SJSA1 (cell line): ENCODE measurements at regions not wholly inside any gene's neighbourhood (a gene's known extent, or its start where the extent isn't known, plus 50 kb on each side); places are given as distances from the start of the nearest gene placed in this dataset.
"Not testable (repeated sequence)": the region's sequence is repeated elsewhere in the genome, so short reads cannot be mapped to it uniquely, and the experiment has no call there.

Source experiments
- DNase-seq, 2 experiments: peaks; one replicate each; pipeline ENCODE4 v3.0.0-alpha.2; 2015 to 2020; ENCODE audit warnings: low spot score in 2 of 2, low read depth in 1 of 2
- H3K27ac ChIP-seq: fragments of 250-450 bp; sonication (Bioruptor Pico); 2 replicates; pipeline ENCODE4 v1.5.1; 2020; ENCODE audit warnings: mild to moderate bottlenecking, moderate library complexity
- H3K27me3 ChIP-seq: fragments of 250-450 bp; sonication (Bioruptor Pico); replicated peaks from 2 replicates; pipeline ENCODE4 v1.5.1; 2020; ENCODE audit warnings: mild to moderate bottlenecking, moderate library complexity
- H3K36me3 ChIP-seq: fragments of 250-450 bp; sonication (Bioruptor Pico); 2 replicates; pipeline ENCODE4 v1.5.1; 2020; ENCODE audit warnings: mild to moderate bottlenecking
- H3K4me1 ChIP-seq: fragments of 250-450 bp; sonication (Bioruptor Pico); replicated peaks from 2 replicates; pipeline ENCODE4 v1.6.1; 2021; ENCODE audit warnings: mild to moderate bottlenecking
- H3K4me3 ChIP-seq: fragments of 250-450 bp; sonication (Bioruptor Pico); 2 replicates; pipeline ENCODE4 v1.5.1; 2020; ENCODE audit warnings: mild to moderate bottlenecking
- H3K9me3 ChIP-seq: fragments of 250-450 bp; sonication (Bioruptor Pico); replicated peaks from 2 replicates; pipeline ENCODE4 v1.5.1; 2020; ENCODE audit warnings: mild to moderate bottlenecking

GRCh38 chr4:12379191-12379590, 950.5 kb upstream of the HS3ST1 start:
- Histone ChIP-seq H3K27me3 (no peaks in the 10 kb centered on the region), H3K27ac (no peak overlapping the region), H3K36me3 (no peaks in the 10 kb centered on the region), H3K9me3 (no peaks in the 10 kb centered on the region), H3K4me1 (no peaks in the 10 kb centered on the region), H3K4me3 (no peak overlapping the region)
- no peak for DNase-seq

GRCh38 chr4:12375805-12376204, 947.1 kb upstream of the HS3ST1 start:
- Histone ChIP-seq H3K4me3 (no peak overlapping the region), H3K9me3 (no peaks in the 10 kb centered on the region), H3K4me1 (no peaks in the 10 kb centered on the region), H3K27ac (no peak overlapping the region), H3K36me3 (no peaks in the 10 kb centered on the region), H3K27me3 (no peaks in the 10 kb centered on the region)
- DNase-seq = no peak

DNA sequence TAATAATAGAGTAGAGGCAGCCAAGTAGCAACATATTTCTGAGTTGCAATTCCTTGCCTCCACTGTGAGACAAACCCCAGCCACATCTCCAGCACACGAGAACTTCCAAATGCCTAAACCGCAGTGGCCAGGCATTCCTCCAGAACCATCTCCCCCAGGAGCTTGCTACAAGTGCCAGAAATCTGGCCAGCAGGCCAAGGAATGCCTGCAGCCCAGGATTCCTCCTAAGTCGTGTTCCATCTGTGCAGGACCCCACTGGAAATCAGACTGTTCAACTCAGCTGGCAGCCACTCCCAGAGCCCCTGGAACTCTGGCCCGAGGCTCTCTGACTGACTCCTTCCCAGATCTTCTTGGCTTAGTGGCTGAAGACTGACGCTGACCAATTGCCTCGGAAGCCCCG, 937.2 kb upstream of the HS3ST1 start:
- H3K4me1 ChIP-seq, DNase-seq, H3K27ac ChIP-seq, H3K9me3 ChIP-seq, H3K27me3 ChIP-seq, H3K4me3 ChIP-seq, H3K36me3 ChIP-seq: not testable (repeated sequence)

GRCh38 chr4:12360391-12360790, 931.7 kb upstream of the HS3ST1 start:
- Histone ChIP-seq H3K27ac (no peak overlapping the region), H3K27me3 (no peaks in the 10 kb centered on the region), H3K9me3 (no peaks in the 10 kb centered on the region), H3K4me1 (no peaks in the 10 kb centered on the region), H3K4me3 (no peak overlapping the region), H3K36me3 (no peaks in the 10 kb centered on the region)
- DNase-seq = no peak

- Histone ChIP-seq H3K4me3 (no peak overlapping the region), H3K4me1 (no peaks in the 10 kb centered on the region), H3K27ac (no peak overlapping the region), H3K36me3 (no peaks in the 10 kb centered on the region), H3K27me3 (no peaks in the 10 kb centered on the region), H3K9me3 (no peaks in the 10 kb centered on the region)
- DNase-seq = no peak
Measured at GRCh38 chr4:12359420-12359819, 930.7 kb upstream of the HS3ST1 start.

GRCh38 chr4:12333083-12333482, 904.4 kb upstream of the HS3ST1 start:
- H3K27me3 ChIP-seq, H3K9me3 ChIP-seq: not testable (repeated sequence)

GRCh38 chr4:12324965-12325364, 896.3 kb upstream of the HS3ST1 start:
- no peaks in the 10 kb centered on the region for H3K9me3 ChIP-seq
- no peak overlapping the region for H3K4me3 ChIP-seq
- no peaks in the 10 kb centered on the region for H3K4me1 ChIP-seq
- no peaks in the 10 kb centered on the region for H3K36me3 ChIP-seq
- no peak overlapping the region for H3K27ac ChIP-seq
- no peak for DNase-seq
- no peaks in the 10 kb centered on the region for H3K27me3 ChIP-seq

More at GRCh38 chr4:12333083-12333482, 904.4 kb upstream of the HS3ST1 start:
- H3K36me3 ChIP-seq, DNase-seq, H3K4me1 ChIP-seq, H3K27ac ChIP-seq, H3K4me3 ChIP-seq: not testable (repeated sequence)

DNA sequence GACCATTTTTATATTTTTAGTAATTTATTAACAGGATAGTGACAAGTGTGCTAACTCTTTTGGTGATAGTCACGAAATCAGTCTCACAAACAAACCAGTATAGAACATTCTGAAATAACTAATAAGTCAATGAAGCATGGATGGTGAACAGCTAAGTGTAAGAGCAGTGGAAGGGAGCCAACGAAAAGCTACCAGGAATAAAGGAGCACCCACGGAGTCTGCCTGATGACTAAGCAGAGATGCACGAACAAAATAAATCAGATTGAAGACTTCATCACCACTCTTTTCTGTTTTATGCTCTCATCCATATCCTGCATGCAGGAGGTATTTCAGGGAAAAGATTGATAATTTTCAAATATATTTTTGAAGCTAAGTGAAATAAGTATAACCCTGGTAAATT, 891.1 kb upstream of the HS3ST1 start:
- Histone ChIP-seq H3K4me3 (no peak overlapping the region), H3K36me3 (no peaks in the 10 kb centered on the region), H3K9me3 (no peaks in the 10 kb centered on the region), H3K27me3 (no peaks in the 10 kb centered on the region), H3K27ac (no peak overlapping the region), H3K4me1 (no peaks in the 10 kb centered on the region)
- no peak for DNase-seq

DNA sequence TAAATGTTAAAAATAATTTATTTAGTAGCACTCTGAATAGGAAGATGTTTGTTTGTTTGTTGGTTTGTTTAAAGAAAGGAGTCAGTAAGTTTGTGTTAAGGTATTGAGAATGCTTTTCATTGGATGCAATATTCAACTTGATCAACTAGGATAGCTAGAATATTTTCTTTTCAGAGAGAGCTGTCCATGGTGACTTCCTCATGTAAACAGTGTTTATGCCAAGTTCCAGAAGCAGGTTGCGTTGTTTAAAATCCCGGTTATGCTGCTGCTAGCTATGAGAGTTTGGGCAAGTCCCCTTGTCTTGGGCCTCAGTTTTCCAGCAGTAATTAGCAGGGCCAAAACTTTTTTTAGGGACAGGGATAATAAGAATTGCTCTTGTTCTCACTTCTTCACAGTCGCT, 876.2 kb upstream of the HS3ST1 start:
- no peaks in the 10 kb centered on the region for H3K4me1 ChIP-seq
- no peak overlapping the region for H3K4me3 ChIP-seq
- no peaks in the 10 kb centered on the region for H3K9me3 ChIP-seq
- no peak for DNase-seq
- H3K27ac ChIP-seq = no peak overlapping the region
- no peaks in the 10 kb centered on the region for H3K27me3 ChIP-seq
- no peaks in the 10 kb centered on the region for H3K36me3 ChIP-seq

GRCh38 chr4:12296366-12296765, 867.7 kb upstream of the HS3ST1 start:
- H3K27me3 ChIP-seq = no peaks in the 10 kb centered on the region
- no peak for DNase-seq
- no peaks in the 10 kb centered on the region for H3K4me1 ChIP-seq
- H3K36me3 ChIP-seq = no peaks in the 10 kb centered on the region
- H3K27ac ChIP-seq = no peak overlapping the region
- H3K9me3 ChIP-seq = no peaks in the 10 kb centered on the region
- no peak overlapping the region for H3K4me3 ChIP-seq

GRCh38 chr4:12293906-12294525, 865.3 kb upstream of the HS3ST1 start:
- Histone ChIP-seq H3K27ac (no peak overlapping the region), H3K4me3 (no peak overlapping the region), H3K36me3 (no peaks in the 10 kb centered on the region), H3K27me3 (no peaks in the 10 kb centered on the region), H3K9me3 (no peaks in the 10 kb centered on the region), H3K4me1 (no peaks in the 10 kb centered on the region)
- no peak for DNase-seq

GRCh38 chr4:12286351-12286750, 857.7 kb upstream of the HS3ST1 start:
- H3K4me3 ChIP-seq = no peak overlapping the region
- no peaks in the 10 kb centered on the region for H3K36me3 ChIP-seq
- H3K27me3 ChIP-seq = no peaks in the 10 kb centered on the region
- H3K4me1 ChIP-seq = no peaks in the 10 kb centered on the region
- DNase-seq = no peak
- no peak overlapping the region for H3K27ac ChIP-seq
- H3K9me3 ChIP-seq = no peaks in the 10 kb centered on the region

DNA sequence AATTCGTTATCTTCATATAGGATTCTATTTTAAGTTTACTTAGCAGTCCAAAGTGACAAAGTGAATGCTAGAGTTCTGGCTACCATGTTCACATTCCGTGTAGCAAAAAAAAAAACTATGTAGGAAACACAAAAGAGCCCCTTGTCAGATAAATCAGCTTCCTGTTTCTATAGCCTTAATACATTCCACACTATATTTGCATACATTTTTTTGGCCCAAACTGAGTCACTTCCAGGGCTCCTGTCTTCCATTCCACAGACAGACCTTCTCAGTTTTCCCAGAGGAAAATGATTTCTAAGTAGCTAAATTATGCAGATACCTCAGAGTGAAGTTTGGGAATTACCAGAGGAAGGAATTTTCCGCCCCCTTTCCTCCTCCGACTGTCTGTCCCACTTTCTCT, 841.9 kb upstream of the HS3ST1 start:
- H3K9me3 ChIP-seq = no peaks in the 10 kb centered on the region
- H3K27me3 ChIP-seq = no peaks in the 10 kb centered on the region
- H3K4me1 ChIP-seq = no peaks in the 10 kb centered on the region
- H3K4me3 ChIP-seq = no peak overlapping the region
- H3K36me3 ChIP-seq = no peaks in the 10 kb centered on the region
- no peak for DNase-seq
- H3K27ac ChIP-seq = no peak overlapping the region

GRCh38 chr4:12265554-12265953, 836.9 kb upstream of the HS3ST1 start:
- Histone ChIP-seq H3K27me3 (no peaks in the 10 kb centered on the region), H3K36me3 (no peaks in the 10 kb centered on the region), H3K27ac (no peak overlapping the region), H3K4me1 (no peaks in the 10 kb centered on the region), H3K4me3 (no peak overlapping the region), H3K9me3 (no peaks in the 10 kb centered on the region)
- no peak for DNase-seq

GRCh38 chr4:12260453-12260852, 831.8 kb upstream of the HS3ST1 start:
- no peaks in the 10 kb centered on the region for H3K36me3 ChIP-seq
- no peaks in the 10 kb centered on the region for H3K27me3 ChIP-seq
- H3K4me3 ChIP-seq = no peak overlapping the region
- H3K27ac ChIP-seq = no peak overlapping the region
- no peaks in the 10 kb centered on the region for H3K4me1 ChIP-seq
- H3K9me3 ChIP-seq = no peaks in the 10 kb centered on the region
- DNase-seq = no peak
